ENCODE measurements at regions not wholly inside any gene's neighbourhood (a gene's known extent, or its start where the extent isn't known, plus 50 kb on each side); places are given as distances from the start of the nearest gene placed in this dataset.

DNA sequence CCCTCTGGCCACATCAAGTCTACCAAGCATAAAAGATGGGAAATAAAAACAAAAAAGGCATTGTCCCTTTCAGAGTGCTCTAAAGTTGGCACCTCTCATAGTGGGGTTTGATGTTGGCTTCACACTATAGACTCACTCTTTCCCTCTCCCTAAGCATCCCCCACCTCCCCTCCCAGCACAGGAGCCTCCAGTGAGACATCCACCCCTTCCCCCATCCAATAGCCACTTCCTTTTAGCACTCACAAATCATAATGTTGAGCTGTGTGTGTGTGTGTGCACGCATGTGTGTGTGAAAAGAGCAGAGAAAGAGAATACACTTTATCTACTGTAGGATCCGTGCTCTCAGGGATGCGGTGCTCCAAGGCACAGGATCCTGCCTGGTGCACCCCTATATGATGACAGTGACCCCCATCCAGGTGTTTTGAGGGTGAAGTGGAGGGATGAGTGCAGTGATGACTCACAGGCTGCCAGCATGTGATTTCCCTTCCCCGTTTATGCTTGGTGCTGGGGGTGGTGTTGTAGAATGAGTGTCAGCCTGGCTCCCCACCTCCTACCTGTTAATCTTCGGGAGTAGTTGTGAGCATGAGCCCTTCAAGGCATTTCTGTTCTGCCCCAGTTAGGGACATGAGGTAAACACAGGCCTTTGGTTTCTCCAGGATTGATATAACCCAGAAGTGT lies 235.2 kb upstream of the B3GAT1 start:
- TF ChIP-seq, protein P1, sequence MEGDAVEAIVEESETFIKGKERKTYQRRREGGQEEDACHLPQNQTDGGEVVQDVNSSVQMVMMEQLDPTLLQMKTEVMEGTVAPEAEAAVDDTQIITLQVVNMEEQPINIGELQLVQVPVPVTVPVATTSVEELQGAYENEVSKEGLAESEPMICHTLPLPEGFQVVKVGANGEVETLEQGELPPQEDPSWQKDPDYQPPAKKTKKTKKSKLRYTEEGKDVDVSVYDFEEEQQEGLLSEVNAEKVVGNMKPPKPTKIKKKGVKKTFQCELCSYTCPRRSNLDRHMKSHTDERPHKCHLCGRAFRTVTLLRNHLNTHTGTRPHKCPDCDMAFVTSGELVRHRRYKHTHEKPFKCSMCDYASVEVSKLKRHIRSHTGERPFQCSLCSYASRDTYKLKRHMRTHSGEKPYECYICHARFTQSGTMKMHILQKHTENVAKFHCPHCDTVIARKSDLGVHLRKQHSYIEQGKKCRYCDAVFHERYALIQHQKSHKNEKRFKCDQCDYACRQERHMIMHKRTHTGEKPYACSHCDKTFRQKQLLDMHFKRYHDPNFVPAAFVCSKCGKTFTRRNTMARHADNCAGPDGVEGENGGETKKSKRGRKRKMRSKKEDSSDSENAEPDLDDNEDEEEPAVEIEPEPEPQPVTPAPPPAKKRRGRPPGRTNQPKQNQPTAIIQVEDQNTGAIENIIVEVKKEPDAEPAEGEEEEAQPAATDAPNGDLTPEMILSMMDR (IDR thresholded peaks at IDR 0.05 in 2 of 3, conservative IDR thresholded peaks at IDR 0.05 in 1 of 3; ENCODE audit: insufficient read depth in 2 of 3, low read depth in 1 of 3, low read length in 3 of 3), result no peak
- TF ChIP-seq, protein P2, sequence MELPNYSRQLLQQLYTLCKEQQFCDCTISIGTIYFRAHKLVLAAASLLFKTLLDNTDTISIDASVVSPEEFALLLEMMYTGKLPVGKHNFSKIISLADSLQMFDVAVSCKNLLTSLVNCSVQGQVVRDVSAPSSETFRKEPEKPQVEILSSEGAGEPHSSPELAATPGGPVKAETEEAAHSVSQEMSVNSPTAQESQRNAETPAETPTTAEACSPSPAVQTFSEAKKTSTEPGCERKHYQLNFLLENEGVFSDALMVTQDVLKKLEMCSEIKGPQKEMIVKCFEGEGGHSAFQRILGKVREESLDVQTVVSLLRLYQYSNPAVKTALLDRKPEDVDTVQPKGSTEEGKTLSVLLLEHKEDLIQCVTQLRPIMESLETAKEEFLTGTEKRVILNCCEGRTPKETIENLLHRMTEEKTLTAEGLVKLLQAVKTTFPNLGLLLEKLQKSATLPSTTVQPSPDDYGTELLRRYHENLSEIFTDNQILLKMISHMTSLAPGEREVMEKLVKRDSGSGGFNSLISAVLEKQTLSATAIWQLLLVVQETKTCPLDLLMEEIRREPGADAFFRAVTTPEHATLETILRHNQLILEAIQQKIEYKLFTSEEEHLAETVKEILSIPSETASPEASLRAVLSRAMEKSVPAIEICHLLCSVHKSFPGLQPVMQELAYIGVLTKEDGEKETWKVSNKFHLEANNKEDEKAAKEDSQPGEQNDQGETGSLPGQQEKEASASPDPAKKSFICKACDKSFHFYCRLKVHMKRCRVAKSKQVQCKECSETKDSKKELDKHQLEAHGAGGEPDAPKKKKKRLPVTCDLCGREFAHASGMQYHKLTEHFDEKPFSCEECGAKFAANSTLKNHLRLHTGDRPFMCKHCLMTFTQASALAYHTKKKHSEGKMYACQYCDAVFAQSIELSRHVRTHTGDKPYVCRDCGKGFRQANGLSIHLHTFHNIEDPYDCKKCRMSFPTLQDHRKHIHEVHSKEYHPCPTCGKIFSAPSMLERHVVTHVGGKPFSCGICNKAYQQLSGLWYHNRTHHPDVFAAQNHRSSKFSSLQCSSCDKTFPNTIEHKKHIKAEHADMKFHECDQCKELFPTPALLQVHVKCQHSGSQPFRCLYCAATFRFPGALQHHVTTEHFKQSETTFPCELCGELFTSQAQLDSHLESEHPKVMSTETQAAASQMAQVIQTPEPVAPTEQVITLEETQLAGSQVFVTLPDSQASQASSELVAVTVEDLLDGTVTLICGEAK (IDR thresholded peaks at IDR 0.05), result no peak
- TF ChIP-seq, protein P2 (CRISPR knock-in tag; IDR thresholded peaks at IDR 0.05), result no peak
- TF ChIP-seq, protein P3, sequence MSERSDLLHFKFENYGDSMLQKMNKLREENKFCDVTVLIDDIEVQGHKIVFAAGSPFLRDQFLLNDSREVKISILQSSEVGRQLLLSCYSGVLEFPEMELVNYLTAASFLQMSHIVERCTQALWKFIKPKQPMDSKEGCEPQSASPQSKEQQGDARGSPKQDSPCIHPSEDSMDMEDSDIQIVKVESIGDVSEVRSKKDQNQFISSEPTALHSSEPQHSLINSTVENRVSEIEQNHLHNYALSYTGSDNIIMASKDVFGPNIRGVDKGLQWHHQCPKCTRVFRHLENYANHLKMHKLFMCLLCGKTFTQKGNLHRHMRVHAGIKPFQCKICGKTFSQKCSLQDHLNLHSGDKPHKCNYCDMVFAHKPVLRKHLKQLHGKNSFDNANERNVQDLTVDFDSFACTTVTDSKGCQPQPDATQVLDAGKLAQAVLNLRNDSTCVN (CRISPR knock-in tag; IDR thresholded peaks at IDR 0.05), result no peak
- TF ChIP-seq, protein P4, sequence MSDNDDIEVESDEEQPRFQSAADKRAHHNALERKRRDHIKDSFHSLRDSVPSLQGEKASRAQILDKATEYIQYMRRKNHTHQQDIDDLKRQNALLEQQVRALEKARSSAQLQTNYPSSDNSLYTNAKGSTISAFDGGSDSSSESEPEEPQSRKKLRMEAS (CRISPR knock-in tag; IDR thresholded peaks at IDR 0.05), result no peak
- TF ChIP-seq, protein P5, sequence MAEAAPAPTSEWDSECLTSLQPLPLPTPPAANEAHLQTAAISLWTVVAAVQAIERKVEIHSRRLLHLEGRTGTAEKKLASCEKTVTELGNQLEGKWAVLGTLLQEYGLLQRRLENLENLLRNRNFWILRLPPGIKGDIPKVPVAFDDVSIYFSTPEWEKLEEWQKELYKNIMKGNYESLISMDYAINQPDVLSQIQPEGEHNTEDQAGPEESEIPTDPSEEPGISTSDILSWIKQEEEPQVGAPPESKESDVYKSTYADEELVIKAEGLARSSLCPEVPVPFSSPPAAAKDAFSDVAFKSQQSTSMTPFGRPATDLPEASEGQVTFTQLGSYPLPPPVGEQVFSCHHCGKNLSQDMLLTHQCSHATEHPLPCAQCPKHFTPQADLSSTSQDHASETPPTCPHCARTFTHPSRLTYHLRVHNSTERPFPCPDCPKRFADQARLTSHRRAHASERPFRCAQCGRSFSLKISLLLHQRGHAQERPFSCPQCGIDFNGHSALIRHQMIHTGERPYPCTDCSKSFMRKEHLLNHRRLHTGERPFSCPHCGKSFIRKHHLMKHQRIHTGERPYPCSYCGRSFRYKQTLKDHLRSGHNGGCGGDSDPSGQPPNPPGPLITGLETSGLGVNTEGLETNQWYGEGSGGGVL (CRISPR knock-in tag; IDR thresholded peaks at IDR 0.05), result no peak
- no peak for TF ChIP-seq HDAC8 (tag; IDR thresholded peaks at IDR 0.05)
- TF ChIP-seq ZNF12 (CRISPR knock-in tag; IDR thresholded peaks at IDR 0.05), result no peak
- no peak for TF ChIP-seq GABPB1 (CRISPR knock-in tag; IDR thresholded peaks at IDR 0.05)
- no peak for TF ChIP-seq ZNF668 (CRISPR knock-in tag; IDR thresholded peaks at IDR 0.05)
- no peak for TF ChIP-seq JUND (IDR thresholded peaks at IDR 0.05; ENCODE audit: borderline replicate concordance, low read depth, low read length)
- no peak for TF ChIP-seq JUND (tag; IDR thresholded peaks at IDR 0.05; ENCODE audit: borderline replicate concordance, low read depth, low read length)
- no peak for TF ChIP-seq KAT7 (CRISPR knock-in tag; IDR thresholded peaks at IDR 0.05; ENCODE audit: borderline replicate concordance)
- no peak for TF ChIP-seq HNRNPH1 (optimal IDR thresholded peaks at IDR 0.05; ENCODE audit: low read depth, low read length)
- no peak for TF ChIP-seq NFIC (IDR thresholded peaks at IDR 0.05)
